NCI-H82 treated with DMSO at 0.1 percent for 48 hours (cell line): ENCODE measurements at regions not wholly inside any gene's neighbourhood (a gene's known extent, or its start where the extent isn't known, plus 50 kb on each side); places are given as distances from the start of the nearest gene placed in this dataset.
"Not testable (repeated sequence)": the region's sequence is repeated elsewhere in the genome, so short reads cannot be mapped to it uniquely, and the experiment has no call there.

Source experiments
- DNase-seq: peaks from one replicate; lab custom pipeline; 2025; ENCODE audit not compliant: unreplicated experiment; lab: John Stamatoyannopoulos, UW

DNA sequence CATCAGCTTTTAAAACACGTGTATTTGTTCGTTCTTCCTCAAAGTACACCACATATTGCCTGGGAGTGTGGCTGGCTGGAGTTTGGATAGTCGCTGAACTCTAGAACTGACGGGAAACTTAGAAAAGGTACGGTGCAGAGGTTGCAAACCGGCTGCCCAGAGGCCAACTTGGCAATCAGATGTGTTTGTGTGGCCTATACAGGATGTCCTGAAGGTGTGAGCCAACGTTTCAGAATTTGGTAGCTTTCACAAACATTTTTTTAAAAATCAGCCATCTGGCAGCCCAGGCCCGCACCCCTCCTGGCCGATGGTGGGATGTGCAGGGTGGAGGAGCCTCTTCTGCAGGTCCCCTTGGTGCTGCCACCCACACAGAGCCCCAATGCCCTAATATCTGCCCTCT lies 73.6 kb upstream of the SLC25A33 start:
- no peak for DNase-seq

DNA sequence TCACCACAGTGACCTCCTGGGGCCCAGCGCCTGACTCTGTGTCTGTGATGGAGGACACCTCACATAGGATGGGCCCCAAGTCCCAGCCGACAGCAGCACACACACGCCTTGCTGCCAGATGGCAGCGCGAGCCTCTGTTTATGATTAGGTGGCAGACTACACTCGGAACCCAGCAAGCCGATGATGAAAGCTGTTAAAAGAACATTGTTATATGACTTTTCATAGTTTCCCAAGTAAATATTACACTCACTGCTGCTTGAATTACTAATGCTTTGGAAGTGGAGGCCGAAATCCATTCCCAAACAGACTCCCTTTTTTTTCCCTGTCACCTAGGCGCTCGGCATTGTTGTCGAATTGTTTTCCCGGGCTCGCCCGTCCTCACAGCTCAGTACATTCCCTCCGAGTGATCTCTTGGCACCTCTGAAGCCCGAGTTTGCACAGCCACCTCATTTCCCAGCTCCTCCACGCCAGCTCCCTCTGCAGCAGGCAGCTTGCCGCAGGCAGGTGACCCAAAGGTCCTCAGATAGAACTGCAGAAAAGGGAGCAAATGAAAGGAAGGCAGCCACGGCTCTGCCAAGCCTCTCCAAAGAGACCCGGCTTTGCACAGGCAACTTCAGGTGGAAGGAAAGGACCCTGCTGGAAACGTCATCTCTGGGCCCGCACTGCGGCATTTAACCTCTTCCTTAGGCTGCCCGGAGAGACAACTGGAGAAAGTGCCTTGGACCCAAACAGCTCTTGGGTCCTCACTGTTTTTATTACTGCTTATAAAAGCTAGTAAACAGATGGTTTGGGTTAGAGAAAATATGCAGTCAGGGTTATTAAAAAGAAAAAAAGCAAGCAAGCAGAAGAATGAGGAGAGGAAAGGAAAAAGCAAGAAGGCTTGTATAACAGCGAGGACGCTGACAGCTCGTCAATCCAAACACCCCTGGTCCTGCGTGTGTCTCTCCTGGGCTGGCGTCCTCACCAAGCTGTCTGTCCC lies 72.2 kb upstream of the SLC25A33 start:
- DNase-seq: no peak

DNA sequence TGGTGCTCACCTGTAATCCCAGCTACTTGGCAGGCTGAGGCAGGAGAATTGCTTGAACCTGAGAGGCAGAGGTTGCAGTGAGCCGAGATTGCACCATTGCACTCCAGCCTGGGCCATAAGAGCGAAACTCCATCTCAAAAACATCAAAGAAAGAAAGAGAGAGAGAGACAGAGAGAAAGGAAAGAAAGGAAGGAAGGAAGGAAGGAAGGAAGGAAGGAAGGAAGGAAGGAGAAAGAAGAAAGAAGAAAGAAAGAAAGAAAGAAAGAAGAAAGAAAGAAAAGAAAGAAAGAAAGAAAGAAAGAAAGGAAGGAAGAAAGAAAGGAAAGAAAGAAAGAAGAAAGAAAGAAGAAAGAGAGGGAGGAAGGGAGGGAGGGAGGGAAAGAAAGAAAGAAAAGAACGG lies 69.4 kb upstream of the SLC25A33 start:
- not testable (repeated sequence) for DNase-seq

DNA sequence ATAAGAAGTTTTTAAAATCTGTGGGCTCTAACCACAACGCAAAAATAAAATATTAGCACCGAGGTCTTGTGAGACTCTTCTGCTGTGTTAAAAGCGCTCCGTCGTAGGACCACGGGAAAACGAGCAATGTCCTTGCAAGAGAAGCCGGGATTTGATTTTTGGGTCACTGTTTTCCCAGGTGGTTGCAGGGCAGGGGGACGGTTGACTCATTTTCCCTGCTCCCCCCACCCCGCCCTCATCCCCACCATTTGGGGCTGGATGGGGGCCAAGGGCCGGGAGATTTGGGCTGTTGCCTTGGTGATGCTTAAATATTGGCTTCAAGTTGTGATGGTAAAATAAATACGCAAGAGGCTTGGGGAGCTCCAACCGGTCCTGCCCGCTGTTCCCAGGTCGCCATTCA lies 67.6 kb upstream of the SLC25A33 start:
- DNase-seq: no peak

DNA sequence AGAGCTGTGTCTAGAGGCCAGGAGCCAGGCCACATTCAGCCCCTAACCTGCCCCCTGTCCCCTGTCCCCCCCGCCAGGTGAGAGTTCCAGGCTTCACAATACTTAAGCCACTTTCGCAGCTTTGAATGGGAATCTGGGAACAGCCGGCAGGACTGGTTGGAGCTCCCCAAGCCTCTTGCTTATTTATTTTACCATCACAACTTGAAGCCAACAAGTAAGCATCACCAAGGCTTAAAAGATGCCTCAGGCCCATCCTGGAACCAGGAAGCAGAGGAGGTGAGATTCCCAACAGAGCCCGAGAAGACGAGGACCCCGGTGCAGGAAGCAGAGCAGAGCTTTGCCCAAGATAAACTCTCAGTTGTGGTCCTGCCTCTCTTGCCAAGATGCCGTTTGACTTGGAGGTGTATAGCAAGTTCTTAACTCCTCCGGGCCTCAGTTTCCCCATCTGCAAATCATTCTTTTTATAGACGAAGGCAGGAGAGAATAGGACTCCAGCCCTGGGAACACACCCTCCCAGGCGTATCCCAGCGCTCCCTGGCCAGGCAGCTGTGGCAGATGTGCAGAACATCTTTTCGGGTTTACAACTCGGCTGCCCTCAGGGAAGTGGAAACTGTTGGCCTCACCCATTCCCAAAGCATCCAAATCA lies 66.8 kb upstream of the SLC25A33 start:
- DNase-seq: no peak

DNA sequence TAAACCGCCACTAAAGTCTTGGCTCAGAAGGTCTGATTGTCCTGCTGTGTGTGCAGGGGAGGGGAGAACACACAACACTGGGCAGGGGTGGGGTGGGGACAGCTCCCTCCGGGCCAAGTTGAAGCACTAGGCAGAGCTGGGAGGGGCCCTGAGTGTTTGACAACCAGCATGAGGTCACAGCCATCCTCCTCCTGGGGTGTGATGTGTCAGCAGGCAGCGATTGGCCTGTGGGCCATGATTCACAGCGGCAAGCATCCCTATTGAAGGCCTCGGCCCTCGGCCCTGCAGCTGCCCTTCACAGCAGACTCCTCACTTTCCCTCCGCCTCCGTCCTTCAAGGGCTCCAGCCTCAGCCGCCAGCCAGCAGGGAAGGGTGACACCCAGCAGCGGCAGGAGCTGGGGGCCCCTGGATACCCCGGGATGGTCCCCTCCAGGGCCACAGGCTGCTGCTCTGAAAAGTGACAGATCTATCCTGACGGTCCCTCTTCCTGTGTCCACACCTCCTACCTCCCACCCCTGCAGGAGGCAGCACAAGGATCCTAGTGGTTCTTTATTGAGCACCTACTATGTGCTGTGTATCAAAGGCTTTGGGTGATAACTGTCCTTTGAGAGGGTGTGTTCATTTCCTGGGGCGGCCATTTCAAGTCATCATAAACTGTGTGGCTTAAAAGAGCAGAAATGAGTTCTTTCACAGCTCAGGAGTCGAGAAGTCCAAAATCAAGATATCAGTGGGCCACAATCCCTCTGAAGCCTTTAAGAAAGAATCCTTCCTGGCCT lies 66.0 kb upstream of the SLC25A33 start:
- DNase-seq: no peak

DNA sequence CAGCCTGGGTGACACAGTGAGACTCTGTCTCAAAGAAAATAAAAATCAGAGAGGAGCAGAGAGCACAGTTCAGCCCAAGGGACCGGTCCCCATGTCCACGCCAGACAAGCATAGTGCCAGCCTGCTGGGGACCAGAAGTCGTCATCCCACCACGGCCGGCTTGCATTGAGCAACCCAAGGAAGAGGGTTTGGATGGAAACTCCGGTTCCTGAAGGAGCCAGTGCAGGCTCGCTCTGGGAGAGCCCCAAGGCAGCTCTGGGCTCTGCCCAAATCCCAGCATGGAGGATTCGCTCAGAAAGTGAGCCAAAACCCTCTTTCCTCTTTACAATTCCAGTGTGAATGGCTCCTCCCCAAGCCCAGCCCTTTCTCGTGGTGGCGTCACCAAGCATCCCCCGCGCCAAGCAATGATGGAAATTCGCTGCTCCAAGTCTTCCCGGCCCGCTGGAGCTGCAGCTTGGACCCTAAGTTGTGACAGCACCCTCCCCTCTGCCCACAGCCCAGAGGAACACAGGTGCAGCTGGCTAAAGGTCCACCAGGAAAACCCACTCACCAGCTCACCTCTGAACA lies 64.1 kb upstream of the SLC25A33 start:
- no peak for DNase-seq

DNA sequence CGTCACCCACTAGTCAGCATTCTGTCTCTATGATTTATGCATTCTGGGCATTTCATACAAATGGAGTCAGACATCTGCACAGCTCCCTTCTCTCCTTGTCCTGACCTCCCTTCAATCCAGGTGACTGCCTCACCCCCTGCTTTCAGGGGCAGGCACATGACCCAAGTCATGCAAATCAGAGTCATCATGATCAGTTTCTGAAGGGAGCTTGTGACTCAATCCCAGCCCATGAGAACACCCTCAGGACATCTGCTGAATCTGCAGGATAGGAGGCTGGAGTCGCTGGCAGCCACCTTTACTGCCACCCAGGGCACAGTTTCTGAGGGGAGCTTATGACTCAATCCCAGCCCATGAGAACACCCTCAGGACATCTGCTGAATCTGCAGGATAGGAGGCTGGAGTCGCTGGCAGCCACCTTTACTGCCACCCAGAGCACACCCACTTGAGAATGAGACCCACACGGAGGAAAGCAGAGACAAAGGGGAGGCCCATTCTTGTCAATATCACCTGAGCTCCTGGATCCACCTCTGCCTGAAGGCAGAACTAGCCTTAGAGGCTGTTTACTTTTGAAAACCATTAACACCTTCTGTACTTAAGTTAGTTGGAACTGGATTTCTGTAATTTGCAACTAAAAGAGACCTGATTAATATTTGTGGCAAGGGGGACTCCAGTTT lies 62.3 kb upstream of the SLC25A33 start:
- no peak for DNase-seq

DNA sequence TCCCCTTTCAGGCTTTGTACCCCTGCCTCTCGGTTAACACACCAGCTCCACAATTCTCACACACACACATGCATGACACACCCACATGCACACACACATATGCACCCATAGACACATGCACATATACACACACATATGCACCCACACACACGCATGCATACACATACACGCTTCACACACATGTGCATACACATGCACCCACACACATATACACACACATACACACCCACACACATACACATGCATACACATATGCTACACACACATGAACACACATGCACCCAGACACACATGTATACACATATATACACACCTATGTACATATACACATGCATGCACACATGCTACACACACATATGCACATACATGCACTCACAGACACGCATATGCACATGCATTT lies 61.7 kb upstream of the SLC25A33 start:
- no peak for DNase-seq

DNA sequence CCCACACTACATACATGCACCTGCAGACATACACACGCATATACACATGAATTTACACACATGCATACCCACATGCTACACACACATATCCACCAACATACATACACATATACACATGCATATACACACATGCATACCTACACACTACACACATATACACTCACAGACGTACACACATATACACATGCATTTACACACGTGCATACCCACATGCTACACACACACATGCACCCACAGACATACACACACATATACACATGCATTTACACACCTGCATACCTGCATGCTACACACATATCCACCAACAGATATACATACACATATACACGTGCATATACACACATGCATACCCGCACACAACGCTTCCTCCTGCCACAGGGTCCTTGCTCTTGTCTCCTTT lies 61.2 kb upstream of the SLC25A33 start:
- DNase-seq: no peak

DNA sequence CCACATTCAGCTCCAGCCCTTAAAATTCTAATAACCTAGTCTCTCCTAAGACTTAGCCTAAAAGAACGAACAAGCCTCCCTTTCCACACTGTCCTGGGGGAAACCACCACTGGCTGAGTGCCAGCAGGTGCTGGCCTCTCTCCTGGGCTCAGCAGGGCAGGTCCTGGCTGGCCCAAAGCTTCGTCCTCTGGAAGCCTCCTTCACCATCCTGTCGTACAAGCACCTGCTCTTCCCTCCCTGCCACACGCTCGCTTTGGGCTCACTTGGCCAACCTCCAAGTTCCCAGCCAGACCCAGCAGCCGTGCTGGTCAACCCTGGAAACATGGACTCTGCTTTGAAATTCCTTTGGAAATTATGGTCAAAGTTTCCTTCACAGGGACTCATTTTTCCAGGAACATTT lies 58.2 kb upstream of the SLC25A33 start:
- no peak for DNase-seq

DNA sequence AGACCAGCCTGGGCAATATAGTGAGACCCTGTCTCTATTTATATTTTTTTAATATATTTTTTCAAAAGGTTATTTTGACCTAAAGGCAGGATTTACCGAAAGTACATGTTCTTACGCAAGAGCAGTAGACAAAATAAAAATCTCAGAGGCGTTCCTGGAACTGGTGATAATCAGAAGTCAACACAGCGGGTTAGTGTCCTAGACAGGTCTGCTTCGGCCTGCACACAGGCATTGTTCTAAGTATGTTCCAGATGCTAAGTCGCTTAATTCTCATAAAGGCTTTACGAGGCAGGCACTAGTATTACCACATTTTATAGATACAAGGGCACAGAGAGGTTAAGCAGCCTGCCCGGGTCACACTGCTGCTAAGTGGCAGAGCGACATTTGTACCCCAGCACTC lies 56.9 kb upstream of the SLC25A33 start:
- no peak for DNase-seq

DNA sequence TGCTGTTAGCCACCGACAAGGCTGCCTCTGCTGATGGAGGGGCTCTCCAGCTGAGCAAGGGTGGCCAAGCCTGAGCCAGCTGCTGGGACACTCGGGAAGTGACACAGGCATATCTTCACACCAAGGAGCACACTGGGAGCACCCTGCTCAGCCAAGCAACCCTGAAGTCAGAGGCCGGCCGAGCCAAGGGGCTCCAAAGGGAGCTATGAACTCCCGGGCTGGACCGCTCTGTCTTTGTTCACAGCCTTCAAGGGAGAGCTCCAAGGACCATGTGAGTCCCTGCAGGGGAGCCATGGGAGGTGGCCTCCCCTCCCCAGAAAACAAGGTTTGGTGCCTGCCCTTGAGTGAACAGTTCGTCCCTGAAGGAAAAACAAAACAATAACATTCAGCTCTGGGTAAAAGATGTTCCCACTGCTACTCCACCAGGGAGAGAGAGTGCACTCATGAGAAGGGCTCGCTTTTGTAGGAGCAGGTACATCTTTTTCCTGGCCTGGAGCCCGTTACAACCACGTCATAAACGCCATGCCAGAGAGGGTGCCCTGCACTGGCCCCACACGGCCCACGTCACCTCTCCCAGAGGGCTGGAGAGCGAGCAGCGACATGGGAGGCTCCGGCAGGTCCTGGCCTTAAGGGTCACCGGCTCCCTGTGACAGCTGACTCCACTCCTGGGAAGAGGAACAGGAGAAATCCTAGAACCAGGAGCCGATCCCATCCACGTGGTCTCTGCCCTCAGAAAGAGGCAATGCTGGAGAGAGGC lies 56.3 kb upstream of the SLC25A33 start:
- DNase-seq: no peak

DNA sequence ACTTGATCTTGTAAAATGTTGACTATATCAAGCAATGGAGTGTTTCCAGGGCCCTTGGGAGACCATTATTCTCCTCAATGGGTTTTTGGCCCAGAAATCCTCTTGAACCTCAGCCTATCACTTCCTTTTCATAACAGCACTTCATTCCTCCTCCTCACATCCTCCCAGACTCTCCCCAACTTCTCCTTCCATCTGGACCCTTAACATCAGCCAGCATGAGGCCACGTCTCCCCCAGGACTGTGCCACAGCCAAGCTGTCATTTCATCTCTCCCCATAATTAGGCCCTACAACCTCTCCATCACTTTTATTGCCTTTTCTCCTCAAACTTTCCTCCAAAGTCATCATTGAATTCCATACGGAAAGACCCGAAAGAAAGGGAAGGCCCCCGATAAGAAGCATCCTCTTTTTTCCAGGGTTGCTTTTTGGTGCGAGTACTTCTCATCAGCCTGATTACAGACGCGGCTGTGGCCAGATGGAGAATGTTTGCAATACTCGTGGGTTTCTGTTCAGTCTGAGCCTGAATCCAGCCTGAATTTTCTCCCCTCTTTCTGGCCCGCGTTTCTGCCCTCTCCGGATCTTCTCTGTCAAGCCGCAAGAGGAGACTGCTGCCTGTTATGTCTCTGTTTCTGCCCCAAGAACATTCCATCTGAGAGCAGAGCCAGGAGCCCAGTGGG lies 52.7 kb upstream of the SLC25A33 start:
- DNase-seq: no peak
